ENCODE measurements at regions not wholly inside any gene's neighbourhood (a gene's known extent, or its start where the extent isn't known, plus 50 kb on each side); places are given as distances from the start of the nearest gene placed in this dataset.

DNA sequence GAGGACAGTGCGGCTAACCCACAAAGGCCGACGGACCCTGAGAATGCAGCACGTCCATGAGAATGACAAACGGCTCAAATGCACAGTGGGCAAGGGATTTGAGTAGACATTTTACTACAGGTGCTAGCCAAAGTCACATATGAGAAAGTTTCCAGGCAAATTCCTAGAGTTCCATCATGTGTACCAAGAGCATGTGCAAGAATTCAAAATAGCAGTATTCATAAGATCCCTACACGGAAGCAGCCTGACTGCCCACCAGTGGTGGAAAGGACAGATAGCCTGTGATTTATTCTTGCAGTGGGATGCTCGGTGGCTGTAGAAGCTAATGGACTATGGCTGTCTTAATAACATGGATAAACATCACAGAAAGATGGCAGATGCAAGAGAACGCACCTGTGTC, 68.0 kb downstream of the RGS12 start:
- peaks cover 3% of the 10 kb centered on the region for H3K27me3 Mint-ChIP-seq (ENCODE audit: low read depth, unreplicated experiment)
- H3K36me3 ChIP-seq (ENCODE audit: insufficient read depth, low read length), result no peaks in the 10 kb centered on the region
- H2AFZ ChIP-seq (ENCODE audit: low read depth, low read length), result no peak overlapping the region
- peaks cover 5% of the 10 kb centered on the region for H3K4me1 Mint-ChIP-seq (ENCODE audit: low read depth, unreplicated experiment)
- no peak overlapping the region for H3K9ac ChIP-seq (ENCODE audit: low read length)
- H3K27me3 ChIP-seq (ENCODE audit: insufficient read depth, low read length), result no peaks in the 10 kb centered on the region
- FAIRE-seq, result no peak
- H3K9me3 ChIP-seq (ENCODE audit: insufficient read depth, low read depth, low read length), result peaks cover 2% of the 10 kb centered on the region
- no peaks in the 10 kb centered on the region for H3K9me3 Mint-ChIP-seq (ENCODE audit: unreplicated experiment)
- H3K4me3 ChIP-seq (ENCODE audit: insufficient read depth, low read depth, low read length), result no peak overlapping the region
- H3K4me3 Mint-ChIP-seq (ENCODE audit: unreplicated experiment), result no peak overlapping the region
- H3K4me2 ChIP-seq (ENCODE audit: low read length), result no peak overlapping the region
- H3K36me3 Mint-ChIP-seq (ENCODE audit: low read depth, unreplicated experiment), result no peaks in the 10 kb centered on the region
- peaks cover 57% of the 10 kb centered on the region for H4K20me1 ChIP-seq (ENCODE audit: insufficient read depth, low read length)
- TF ChIP-seq EZH2 (IDR thresholded peaks at IDR 0.05; ENCODE audit: insufficient read depth, low read length), result no peak
- TF ChIP-seq, protein P1, sequence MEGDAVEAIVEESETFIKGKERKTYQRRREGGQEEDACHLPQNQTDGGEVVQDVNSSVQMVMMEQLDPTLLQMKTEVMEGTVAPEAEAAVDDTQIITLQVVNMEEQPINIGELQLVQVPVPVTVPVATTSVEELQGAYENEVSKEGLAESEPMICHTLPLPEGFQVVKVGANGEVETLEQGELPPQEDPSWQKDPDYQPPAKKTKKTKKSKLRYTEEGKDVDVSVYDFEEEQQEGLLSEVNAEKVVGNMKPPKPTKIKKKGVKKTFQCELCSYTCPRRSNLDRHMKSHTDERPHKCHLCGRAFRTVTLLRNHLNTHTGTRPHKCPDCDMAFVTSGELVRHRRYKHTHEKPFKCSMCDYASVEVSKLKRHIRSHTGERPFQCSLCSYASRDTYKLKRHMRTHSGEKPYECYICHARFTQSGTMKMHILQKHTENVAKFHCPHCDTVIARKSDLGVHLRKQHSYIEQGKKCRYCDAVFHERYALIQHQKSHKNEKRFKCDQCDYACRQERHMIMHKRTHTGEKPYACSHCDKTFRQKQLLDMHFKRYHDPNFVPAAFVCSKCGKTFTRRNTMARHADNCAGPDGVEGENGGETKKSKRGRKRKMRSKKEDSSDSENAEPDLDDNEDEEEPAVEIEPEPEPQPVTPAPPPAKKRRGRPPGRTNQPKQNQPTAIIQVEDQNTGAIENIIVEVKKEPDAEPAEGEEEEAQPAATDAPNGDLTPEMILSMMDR (IDR thresholded peaks at IDR 0.05; ENCODE audit: insufficient read depth, low read depth, low read length), result no peak
- H3K27ac Mint-ChIP-seq (ENCODE audit: unreplicated experiment), result no peak overlapping the region
- peaks cover 35% of the 10 kb centered on the region for H3K79me2 ChIP-seq (ENCODE audit: insufficient read depth, low read length)
- DNase-seq (ENCODE audit: low read depth), result no peak
- H3K27ac ChIP-seq (ENCODE audit: low read depth, low read length), result no peak overlapping the region
- no peaks in the 10 kb centered on the region for H3K4me1 ChIP-seq (ENCODE audit: insufficient read depth, low read length)

DNA sequence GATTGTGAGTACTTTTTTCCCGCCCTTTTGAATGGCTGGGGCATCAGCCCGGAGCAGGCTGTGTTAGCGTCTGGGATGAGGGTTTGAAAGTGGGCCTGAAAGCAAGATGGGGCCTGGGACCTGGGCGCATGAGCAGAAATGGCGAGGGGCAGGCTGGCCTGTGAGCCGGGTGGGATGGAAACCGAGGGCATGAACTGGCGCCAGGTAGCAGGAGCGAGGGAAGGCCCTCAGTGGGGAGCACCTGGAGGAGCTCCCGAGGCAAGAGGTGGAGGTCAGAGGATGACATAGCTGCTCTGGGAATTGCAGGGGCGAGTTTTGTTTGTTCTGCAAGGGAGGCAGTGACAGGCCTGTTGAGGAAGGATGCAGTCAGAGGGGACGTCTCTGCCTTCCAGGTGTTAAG, 68.6 kb downstream of the RGS12 start:
- Mint-ChIP-seq H3K36me3 (ENCODE audit: low read depth, unreplicated experiment) (no peaks in the 10 kb centered on the region), H3K27me3 (ENCODE audit: low read depth, unreplicated experiment) (peaks cover 3% of the 10 kb centered on the region), H3K27ac (ENCODE audit: unreplicated experiment) (no peak overlapping the region), H3K4me3 (ENCODE audit: unreplicated experiment) (no peak overlapping the region), H3K4me1 (ENCODE audit: low read depth, unreplicated experiment) (peaks cover 5% of the 10 kb centered on the region), H3K9me3 (ENCODE audit: unreplicated experiment) (no peaks in the 10 kb centered on the region)
- H3K9me3 ChIP-seq (ENCODE audit: insufficient read depth, low read depth, low read length), result peaks cover 2% of the 10 kb centered on the region
- TF ChIP-seq, protein P1 (IDR thresholded peaks at IDR 0.05; ENCODE audit: insufficient read depth, low read depth, low read length), result no peak
- TF ChIP-seq EZH2 (IDR thresholded peaks at IDR 0.05; ENCODE audit: insufficient read depth, low read length), result no peak
- H3K36me3 ChIP-seq (ENCODE audit: insufficient read depth, low read length), result no peaks in the 10 kb centered on the region
- H3K79me2 ChIP-seq (ENCODE audit: insufficient read depth, low read length), result peaks cover 35% of the 10 kb centered on the region
- no peak overlapping the region for H3K9ac ChIP-seq (ENCODE audit: low read length)
- no peaks in the 10 kb centered on the region for H3K4me1 ChIP-seq (ENCODE audit: insufficient read depth, low read length)
- peaks cover 57% of the 10 kb centered on the region for H4K20me1 ChIP-seq (ENCODE audit: insufficient read depth, low read length)
- H2AFZ ChIP-seq (ENCODE audit: low read depth, low read length), result no peak overlapping the region
- no peak overlapping the region for H3K4me3 ChIP-seq (ENCODE audit: insufficient read depth, low read depth, low read length)
- H3K4me2 ChIP-seq (ENCODE audit: low read length), result no peak overlapping the region
- DNase-seq (ENCODE audit: low read depth) (no peak), FAIRE-seq (no peak)
- H3K27ac ChIP-seq (ENCODE audit: low read depth, low read length), result no peak overlapping the region
- no peaks in the 10 kb centered on the region for H3K27me3 ChIP-seq (ENCODE audit: insufficient read depth, low read length)

DNA sequence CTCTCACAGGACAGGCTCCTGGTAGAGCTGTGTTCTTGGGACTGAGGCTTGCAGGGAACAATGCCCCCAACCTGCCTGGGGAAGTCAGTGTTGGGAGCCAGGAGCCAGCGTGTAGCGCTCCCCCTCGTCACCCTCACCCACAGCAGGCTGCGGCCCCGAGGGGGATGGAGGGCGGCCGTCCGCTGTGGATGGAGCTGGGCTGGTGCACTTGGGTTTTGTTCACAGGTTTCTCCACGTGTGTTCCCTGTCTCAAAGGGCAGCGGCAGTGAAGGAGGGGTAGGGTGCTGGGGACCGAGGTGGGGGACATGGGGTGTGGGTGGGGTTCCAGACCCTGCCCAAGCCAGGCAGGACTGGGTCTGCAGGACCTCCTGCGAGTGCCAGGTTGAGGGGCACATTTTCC, 69.1 kb downstream of the RGS12 start:
- Histone ChIP-seq H3K4me1 (ENCODE audit: insufficient read depth, low read length) (no peaks in the 10 kb centered on the region), H3K27me3 (ENCODE audit: insufficient read depth, low read length) (no peaks in the 10 kb centered on the region), H3K4me3 (ENCODE audit: insufficient read depth, low read depth, low read length) (no peak overlapping the region), H3K9me3 (ENCODE audit: insufficient read depth, low read depth, low read length) (peaks cover 2% of the 10 kb centered on the region), H3K79me2 (ENCODE audit: insufficient read depth, low read length) (peaks cover 30% of the 10 kb centered on the region), H3K36me3 (ENCODE audit: insufficient read depth, low read length) (no peaks in the 10 kb centered on the region), H3K4me2 (ENCODE audit: low read length) (no peak overlapping the region), H3K27ac (ENCODE audit: low read depth, low read length) (no peak overlapping the region), H2AFZ (ENCODE audit: low read depth, low read length) (no peak overlapping the region), H3K9ac (ENCODE audit: low read length) (no peak overlapping the region), H4K20me1 (ENCODE audit: insufficient read depth, low read length) (peaks cover 58% of the 10 kb centered on the region)
- Mint-ChIP-seq H3K27ac (ENCODE audit: unreplicated experiment) (no peak overlapping the region), H3K4me3 (ENCODE audit: unreplicated experiment) (no peak overlapping the region), H3K4me1 (ENCODE audit: low read depth, unreplicated experiment) (peaks cover 5% of the 10 kb centered on the region), H3K36me3 (ENCODE audit: low read depth, unreplicated experiment) (no peaks in the 10 kb centered on the region), H3K9me3 (ENCODE audit: unreplicated experiment) (no peaks in the 10 kb centered on the region), H3K27me3 (ENCODE audit: low read depth, unreplicated experiment) (peaks cover 3% of the 10 kb centered on the region)
- TF ChIP-seq EZH2 (IDR thresholded peaks at IDR 0.05; ENCODE audit: insufficient read depth, low read length), result no peak
- FAIRE-seq (no peak), DNase-seq (ENCODE audit: low read depth) (no peak)
